A673 (cell line): ENCODE measurements at regions not wholly inside any gene's neighbourhood (a gene's known extent, or its start where the extent isn't known, plus 50 kb on each side); places are given as distances from the start of the nearest gene placed in this dataset.
"Not testable (repeated sequence)": the region's sequence is repeated elsewhere in the genome, so short reads cannot be mapped to it uniquely, and the experiment has no call there.

Experiments used
- CTCF ChIP-seq: fragments of 300-800, 200-600 bp; sonication (generic); conservative IDR thresholded peaks from 2 replicates; pipeline ENCODE4 v1.5.1; 2017; ENCODE audit warnings: low read depth, mild to moderate bottlenecking, antibody characterized with exemption, low read length, moderate library complexity, mixed read lengths
- EZH2 ChIP-seq: fragments of 200-600 bp; sonication (generic); IDR thresholded peaks from 2 replicates; pipeline ENCODE4 v1.6.1; 2017; ENCODE audit warnings: borderline replicate concordance, low read depth, mild to moderate bottlenecking, mixed read lengths, antibody characterized with exemption, low read length; ENCODE audit not compliant: poor library complexity, severe bottlenecking

- not testable (repeated sequence) for TF ChIP-seq CTCF, EZH2
Measured at GRCh38 chr5:161001142-161001541, 149.1 kb upstream of the ATP10B start.
